COLO829 (cell line): ENCODE measurements at regions not wholly inside any gene's neighbourhood (a gene's known extent, or its start where the extent isn't known, plus 50 kb on each side); places are given as distances from the start of the nearest gene placed in this dataset.

Experiments used
- DNase-seq: peaks from one replicate; pipeline ENCODE4 v3.0.0; 2012; ENCODE audit warnings: low spot score

GRCh38 chr1:201656311-201657032 lies 117.5 kb downstream of the NAV1 start:
- no peak for DNase-seq

DNA sequence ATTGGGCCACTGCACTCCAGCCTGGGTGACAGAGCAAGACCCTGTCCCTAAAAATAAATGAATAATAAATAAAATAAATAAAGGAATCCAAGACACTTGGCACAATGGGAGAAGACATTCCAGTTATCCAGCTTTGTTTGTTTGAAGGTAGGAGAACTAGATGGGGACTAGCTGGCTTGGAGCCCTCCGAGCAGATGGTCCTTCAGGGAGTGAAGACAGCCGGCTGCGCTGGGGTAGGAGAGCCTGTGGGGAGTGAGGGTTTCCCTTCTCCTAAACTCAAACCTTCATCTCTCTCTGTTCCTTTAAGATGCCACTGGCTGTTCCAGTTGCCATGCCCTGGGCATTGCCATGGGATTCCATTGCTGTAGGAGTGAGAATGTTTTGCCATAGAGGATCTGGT lies 120.6 kb downstream of the NAV1 start:
- DNase-seq: no peak

GRCh38 chr1:201660931-201661822 lies 122.2 kb downstream of the NAV1 start:
- DNase-seq: no peak

DNA sequence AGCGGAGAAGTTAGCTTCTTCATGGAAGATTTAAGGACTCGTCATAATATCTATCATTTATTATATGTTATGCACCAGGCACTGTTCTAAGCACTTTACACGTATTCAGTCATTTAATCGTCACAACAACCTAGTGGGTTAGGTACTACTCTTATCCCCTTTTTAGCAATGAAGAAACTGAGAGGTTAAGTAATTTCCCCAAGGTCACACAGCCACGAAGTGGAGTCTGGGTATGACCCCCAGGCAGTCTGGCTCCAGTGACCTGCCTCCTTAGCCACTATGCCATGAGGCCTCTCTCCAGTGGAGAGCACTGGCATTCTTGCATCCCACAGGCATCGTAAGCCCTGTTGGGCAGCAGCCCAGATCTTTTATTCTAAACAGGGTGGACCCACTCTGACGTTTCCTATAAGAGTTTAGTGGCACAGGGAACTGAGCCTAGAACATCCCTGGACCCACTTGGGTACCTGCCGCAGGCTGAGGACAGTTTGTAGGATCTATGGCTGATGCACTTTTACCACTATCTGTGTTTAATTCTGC lies 123.0 kb downstream of the NAV1 start:
- DNase-seq: no peak

GRCh38 chr1:201662646-201663045 lies 123.7 kb downstream of the NAV1 start:
- DNase-seq: peak; percentile 64

GRCh38 chr1:201663491-201664113 lies 124.7 kb downstream of the NAV1 start:
- DNase-seq: no peak

- no peak for DNase-seq
Observed at GRCh38 chr1:201665036-201665435, 126.1 kb downstream of the NAV1 start.

DNA sequence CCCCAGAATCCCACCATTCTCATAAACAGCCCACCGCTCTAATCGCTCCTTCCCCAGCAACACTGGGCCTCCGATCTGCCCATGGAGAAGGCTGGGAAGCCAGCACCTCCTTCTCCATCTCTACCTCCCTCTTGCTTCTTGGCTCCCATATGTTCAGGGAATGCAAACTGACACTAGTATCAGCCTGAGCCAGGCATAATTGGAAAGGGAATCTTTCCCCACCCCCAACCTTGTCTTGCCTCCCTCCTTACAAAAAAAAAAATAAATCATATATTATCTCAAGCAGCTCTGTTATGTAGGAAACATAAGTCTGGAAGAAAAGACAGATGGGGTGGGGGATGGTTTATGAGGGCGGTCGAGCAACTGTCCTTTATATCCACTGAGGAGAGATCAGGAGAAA lies 127.2 kb downstream of the NAV1 start:
- no peak for DNase-seq

DNA sequence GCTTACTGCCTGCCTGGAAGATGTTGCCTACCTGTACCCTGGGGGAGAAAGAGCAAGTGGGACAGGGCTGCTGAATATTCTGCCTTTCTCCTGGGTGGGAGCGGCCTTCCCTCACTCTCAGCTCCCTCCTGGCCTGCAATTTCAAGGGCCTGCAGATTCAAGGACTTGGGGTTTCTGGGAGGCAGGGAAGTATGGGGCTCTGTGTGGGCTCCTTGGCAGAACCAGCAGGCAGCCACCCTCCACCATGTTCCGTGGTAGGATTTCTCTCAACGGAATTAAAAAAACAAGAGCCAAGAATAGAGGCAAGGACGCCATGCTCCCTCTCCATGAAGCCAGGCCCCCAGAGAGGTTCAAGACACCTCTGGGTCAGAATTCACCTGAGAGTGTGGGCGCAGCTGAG lies 127.7 kb downstream of the NAV1 start:
- DNase-seq: no peak

DNA sequence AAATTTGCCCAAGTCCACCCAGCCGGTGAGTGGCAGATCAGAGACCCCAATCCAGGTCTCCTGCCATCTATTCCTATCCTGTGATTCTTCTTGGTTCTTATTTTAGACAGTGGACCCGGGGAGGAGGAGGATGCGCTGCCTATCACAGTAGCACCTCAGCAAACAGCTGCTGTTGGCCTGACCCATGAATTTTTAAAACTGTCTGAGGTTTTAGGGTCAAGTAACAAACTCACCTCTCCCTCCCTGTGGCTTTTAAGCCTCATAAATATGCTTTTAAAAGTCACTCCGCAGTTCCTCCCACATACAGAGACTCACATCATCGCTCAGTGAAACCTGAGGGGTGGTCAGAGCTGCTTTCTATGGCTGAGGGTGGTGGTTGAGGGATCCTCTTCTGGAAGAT lies 128.6 kb downstream of the NAV1 start:
- no peak for DNase-seq

- no peak for DNase-seq
Observed at GRCh38 chr1:201670517-201670916, 131.6 kb downstream of the NAV1 start.

DNA sequence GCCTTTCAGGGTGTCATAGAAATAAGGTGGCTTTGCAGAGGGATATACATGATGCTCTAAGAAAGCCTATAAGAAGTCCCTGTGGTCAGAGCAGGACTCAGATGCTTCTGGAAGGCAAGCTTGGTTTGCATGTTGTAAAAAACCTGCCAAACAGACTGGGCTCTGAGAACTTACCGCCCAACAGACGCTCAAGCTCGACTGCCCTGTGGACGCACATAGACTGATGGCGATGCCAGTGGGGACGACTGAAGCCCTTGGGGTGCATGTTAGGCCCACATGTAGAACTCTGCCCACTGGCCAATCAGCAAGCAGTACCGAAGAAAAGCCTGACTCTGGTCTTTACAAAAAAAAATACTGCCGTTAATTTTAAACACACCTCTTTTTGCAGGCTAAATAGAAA lies 133.8 kb downstream of the NAV1 start:
- no peak for DNase-seq

GRCh38 chr1:201673093-201673492 lies 134.2 kb downstream of the NAV1 start:
- DNase-seq: no peak

- no peak for DNase-seq
Observed at GRCh38 chr1:201673915-201674314, 135.0 kb downstream of the NAV1 start.

GRCh38 chr1:201675143-201675542 lies 136.2 kb downstream of the NAV1 start:
- DNase-seq: no peak

- no peak for DNase-seq
Observed at GRCh38 chr1:201676197-201676596, 137.3 kb downstream of the NAV1 start.

- no peak for DNase-seq
Observed at GRCh38 chr1:201676641-201677040, 137.7 kb downstream of the NAV1 start.

DNA sequence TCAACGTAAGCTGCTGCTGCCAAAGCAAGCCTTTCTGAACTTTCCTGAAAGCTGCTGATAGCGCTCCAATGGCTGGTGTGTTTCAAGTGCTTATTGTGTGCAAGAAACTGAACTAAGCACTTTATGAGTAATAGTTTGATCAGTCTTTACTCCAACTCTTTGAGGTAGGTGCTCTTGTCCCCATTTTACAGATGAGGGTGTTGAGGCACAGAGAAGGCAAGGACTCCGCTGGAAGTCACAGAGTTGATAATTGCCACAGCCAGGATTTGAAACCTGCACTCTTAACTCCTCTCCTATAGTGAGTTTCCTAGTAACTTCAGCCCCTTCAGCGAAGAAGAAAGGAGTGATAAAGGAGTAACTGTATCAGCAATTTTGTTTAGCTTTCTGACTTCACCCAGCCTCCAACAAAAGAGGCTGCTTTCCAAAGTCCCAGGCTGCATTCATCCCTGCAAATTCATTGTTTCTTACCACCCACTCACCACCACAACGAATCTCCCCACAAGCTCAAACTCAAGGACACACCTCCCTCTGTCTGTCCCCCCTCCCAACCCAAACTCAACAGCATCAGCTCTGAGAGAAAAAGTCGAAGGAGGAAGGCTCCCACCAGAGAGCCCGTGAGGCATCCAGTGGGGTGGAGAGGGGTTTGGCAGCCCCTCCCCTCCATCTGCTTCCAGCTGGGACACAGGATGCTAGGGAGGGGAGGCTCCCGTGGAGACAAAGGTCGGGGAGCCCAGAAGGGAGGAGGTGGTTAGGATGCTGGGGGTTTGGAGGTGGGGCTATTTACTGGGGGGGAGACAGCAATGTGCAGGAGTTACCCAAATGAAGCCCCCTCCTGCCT lies 139.6 kb downstream of the NAV1 start:
- DNase-seq: no peak

DNA sequence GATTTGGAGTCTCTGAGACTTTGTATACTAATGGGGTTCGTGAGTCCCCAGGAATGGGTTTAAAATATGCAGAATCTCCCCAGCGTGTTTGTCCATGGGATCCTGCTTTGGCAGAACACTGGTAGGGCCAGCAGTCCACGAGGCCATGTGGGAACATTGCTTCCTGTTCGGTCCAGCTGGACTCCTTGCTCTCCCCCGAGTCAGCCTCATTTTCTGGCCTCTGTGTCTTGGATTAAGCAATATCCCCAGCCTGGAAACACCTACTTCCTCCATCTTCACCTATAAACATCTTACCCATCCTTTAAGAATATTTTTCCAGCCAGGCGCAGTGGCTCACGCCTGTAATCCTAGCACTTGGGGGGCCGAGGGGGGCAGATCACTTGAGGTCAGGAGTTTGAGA lies 142.4 kb downstream of the NAV1 start:
- no peak for DNase-seq

DNA sequence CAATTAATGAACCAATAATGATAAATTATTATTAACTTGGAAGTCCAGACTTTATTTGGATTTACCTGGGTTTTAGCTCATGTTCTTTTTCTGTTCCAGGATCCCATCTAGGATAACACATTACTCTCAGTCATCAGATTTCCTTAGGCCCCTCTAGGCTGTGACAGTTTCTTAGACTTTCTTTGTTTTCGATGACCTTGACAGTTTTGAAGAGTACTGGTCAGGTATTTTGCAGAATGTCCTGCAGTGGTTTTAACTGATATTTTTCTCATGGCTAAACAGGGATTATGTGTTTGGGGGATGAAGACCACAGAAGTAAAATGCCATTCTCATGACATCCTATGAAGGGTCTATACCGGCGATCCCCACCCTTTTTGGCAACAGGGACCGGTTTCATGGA lies 144.0 kb downstream of the NAV1 start:
- no peak for DNase-seq

DNA sequence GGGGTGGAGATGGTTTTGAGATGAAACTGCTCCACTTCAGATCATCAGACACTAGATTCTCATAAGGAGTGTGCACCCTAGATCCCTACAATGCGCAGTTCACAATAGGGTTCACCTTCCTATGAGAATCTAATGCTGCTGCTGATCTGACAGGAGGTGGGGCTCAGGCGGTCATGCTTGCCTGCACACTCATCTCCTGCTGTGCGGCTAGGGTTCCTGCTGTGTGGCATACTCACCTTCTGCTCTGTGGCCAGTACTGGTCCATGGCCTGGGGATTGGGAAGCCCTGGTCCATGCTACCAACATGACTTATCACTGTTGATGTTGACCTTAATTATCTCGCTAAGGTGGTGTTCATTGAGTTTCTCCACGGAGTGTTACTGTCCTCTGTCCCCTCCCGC lies 144.5 kb downstream of the NAV1 start:
- no peak for DNase-seq

- DNase-seq: no peak
Observed at GRCh38 chr1:201685485-201685884, 143.5 kb upstream of the IPO9 start.
